ENCODE measurements at regions not wholly inside any gene's neighbourhood (a gene's known extent, or its start where the extent isn't known, plus 50 kb on each side); places are given as distances from the start of the nearest gene placed in this dataset.

DNA sequence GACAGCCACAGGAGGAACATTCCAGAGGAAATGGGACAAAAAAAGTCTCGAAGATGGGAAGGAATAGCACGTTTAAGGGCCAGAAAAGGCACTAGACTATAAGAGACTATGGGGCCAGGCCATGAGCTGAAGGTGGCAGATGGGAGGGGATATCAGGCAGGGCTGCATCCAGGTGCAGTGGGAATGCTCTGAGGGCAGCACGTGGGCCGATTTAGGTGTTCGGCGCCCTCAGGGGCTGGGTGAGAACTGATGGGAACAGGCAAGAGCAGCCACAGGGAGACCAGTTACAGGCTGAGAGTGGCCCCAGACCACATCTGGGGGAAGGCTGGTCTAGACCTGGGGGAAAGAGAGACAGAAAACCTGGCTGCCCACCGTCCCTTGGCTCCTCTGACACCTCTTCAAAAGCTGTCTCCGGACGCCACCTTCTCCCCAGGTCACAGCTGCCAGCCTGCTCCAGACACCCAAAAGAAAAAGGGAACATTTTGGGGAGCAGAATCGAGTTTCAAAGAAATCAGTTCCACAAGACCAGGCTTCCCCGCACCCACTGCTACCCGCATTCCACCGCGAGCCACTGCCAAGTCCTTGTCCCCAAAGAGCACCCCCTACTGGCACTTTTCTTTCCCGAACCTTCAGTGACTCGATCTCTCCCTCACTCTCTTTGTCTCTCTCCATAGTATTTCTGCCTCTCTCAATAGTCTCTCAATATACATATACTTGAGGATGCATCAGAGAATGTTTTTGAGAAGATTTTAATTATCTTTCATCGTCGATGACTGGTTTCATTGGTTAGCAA lies 190.1 kb upstream of the AGAP1 start:
- no peak for DNase-seq (ENCODE audit: low spot score)

DNA sequence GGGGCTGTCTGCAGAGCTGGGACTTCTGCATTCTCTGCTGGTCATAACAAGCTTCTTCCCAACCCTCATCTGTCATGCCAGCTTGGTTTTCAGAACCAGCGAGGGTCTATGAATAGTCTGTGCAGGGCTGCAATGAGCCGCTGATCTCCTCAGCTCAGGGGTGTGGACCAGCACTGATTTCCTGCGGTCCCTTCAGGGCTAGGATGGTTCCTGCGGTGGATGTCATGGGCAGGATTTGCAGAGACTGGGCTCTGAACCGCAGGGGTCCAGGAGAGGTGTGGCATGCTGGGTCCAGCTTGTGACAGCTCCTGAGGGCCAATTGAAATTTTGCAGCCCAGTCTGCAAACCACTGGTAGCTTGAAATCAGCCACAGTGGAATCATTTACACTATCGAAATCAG lies 188.2 kb upstream of the AGAP1 start:
- DNase-seq (ENCODE audit: low spot score), result no peak

DNA sequence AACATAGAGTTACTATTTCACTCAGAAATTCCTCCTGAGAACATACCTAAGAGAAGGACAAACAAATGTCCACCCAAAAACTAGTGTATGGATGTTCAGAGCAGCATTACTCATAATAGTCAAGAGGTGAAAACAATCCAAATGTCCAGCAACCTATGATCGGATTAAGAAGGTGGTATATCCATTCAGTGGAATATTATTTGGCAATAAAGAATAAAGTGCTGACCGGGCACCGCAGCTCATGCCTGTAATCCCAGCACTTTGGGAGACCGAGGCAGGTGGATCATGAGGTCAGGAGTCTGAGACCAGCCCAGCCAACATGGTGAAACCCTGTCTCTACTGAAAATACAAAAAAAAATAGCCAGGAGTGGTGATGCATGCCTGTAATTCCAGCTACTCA lies 182.8 kb upstream of the AGAP1 start:
- DNase-seq (ENCODE audit: low spot score), result no peak

DNA sequence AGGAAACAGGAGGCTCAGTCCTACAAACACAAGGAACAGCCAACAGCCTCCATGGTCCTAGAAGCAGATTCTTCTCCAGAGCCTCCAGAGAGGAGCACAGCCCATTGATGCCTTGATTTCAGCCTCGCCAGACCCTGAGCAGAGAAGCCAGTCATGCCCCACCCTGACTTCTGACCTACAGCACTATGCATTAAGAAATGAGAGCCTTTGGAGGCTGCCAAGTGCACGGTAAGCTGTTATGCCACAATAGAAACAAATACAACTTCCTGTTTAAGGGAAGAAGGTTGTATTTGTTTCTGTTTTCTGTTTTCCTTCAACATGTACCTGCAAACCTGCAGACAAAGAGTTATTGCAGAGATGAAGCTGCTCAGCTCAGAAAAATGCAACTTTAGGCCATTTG lies 181.3 kb upstream of the AGAP1 start:
- no peak for DNase-seq (ENCODE audit: low spot score)

DNA sequence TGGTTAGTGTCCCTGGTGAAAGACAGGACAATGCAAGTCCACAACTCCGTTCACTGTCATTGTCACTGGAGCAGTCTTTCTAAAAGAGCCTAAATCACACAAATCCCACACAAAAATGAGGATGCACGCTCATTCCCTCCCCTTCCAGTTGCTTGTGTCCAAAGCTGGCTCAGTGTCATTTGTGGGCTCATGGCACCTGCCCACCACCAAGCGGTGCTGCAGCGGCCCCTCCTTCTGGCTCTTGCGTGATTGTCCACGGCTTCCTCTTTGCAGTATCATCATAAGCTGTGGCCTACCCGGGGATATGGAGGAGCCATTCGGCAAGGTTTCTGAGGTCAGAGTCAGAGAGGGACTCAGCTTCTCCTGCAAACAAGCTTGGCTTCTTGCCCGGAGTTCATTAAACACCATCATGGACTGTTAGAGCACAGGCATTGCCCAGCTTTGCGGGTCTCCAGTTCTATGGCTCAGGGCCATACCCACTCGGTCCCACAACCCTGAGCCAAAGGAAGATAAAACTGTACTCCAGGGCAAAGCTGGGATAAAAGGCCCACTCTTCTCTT lies 179.4 kb upstream of the AGAP1 start:
- no peak for DNase-seq (ENCODE audit: low spot score)

DNA sequence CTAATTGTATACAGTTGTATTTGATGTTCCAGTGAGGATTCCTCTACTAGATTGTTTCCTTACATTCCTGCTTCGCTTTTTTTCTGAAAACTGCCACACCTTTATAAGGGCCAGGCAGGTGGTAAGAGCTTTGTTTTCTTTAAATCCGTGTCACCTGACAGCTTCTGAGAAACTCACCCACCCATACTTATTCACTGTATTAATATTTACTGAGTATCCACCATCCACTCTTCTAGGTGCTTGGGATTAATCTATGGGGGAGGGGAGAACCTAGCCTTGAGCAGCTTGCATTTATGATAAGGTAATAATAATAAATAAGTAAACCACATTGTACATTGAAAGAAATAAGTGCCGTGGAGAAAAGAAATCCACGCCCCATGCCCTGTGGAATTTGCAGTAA lies 174.7 kb upstream of the AGAP1 start:
- no peak for DNase-seq (ENCODE audit: low spot score)

DNA sequence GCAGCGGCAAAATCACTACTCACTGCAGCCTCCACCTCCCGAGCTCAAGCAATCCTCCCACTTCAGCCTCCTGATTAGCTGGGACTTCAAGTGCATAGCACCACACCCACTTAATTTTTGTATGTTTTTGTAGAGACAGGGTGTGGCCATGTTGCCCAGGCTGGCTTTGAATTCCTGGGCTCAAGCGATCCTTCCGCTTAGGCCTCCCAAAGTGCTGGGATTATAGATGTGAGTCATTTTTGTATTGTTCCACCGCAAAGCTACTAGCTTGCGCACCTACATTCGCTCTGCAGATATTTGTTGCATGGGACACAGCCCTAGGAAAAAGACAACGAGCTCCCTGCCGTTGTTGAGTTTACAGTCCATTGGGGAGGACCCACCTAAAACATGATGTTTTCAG lies 173.5 kb upstream of the AGAP1 start:
- no peak for DNase-seq (ENCODE audit: low spot score)

DNA sequence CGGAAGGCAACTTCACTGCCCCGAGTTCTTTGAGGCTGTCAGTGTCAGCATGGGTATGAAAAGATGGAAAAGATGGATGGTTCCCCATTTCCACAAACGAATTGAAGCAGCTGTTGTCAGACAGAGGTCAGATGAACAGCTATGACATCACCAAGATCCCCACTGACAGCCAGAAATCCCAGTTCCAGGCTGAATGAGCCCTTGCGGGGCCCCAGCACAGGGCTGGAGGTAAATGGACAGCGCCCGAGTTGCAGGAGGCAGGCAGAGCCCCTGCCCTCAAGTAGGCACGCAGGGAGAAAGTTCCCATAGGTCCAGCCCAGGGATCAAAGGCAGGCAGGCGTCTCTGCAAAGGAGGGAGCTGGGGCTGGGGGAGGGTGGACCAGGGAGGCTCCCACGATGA lies 169.5 kb upstream of the AGAP1 start:
- no peak for DNase-seq (ENCODE audit: low spot score)

DNA sequence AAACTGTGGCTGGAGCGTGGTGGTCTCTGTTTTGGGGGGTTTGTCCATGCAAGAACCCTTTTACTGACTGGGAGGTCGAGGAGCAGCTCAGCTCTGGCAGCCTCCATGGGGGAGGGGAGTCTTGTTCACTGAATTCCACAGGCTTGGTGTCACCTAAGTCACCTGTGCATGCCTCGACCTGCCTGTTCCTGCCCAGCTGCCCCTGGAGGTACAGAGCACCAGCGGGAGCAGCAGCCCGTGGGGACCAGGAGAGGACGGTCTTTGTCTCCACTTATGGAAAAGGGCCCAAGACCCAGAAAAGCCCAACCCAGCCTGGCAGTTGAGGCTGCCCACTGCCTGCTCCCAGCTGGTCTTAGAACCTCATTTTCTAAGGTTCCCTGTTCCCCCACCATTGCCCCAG lies 168.7 kb upstream of the AGAP1 start:
- no peak for DNase-seq (ENCODE audit: low spot score)

DNA sequence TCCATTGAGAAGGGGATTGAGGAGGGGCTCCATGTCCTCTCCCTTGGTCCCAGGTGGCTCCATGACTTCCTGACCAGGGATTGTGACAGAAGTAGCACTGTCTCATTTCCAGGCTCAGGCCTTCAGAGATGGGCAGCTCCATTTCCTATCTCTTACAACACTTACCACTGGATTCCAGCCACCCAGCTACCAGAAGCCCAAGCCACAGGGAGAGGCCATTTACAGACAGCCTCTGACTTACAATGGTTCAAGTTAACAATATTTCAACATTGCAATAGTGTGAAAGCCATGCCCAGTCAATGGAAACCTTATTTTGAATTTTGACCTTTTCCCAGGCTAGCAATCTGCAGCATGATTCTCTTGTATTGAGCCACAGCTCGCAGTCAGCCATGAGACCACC lies 164.9 kb upstream of the AGAP1 start:
- no peak for DNase-seq (ENCODE audit: low spot score)

DNA sequence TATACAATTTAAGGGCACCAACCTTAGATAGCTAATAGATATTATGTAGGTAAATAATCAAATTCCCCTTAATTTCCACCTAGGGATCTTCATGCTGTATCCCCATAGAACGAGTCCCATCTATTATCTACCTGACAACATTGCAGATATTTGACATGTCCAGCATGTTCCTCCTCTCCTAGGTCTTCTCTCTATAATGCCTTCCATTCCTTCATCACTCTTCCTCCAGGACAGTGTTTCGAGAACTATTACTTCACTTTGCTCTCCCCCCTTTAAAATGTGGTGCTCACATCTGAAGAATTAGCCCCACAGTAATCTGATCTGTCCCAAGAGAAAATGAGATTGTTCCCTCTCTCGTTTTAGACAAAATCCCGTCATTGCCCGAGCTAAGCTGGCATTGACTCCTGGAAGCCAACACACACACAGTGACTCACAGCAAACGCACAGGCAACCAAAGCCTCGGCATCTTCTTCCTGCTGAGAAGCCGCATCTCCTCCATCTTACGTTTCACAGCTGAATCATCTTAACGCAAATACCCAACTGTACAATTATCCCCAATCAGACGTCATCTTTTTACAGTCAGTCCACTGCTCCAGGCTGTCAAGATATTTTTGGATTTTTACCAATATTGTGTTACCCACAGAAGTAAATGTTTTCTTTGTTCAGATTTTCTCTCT lies 162.9 kb upstream of the AGAP1 start:
- no peak for DNase-seq (ENCODE audit: low spot score)

DNA sequence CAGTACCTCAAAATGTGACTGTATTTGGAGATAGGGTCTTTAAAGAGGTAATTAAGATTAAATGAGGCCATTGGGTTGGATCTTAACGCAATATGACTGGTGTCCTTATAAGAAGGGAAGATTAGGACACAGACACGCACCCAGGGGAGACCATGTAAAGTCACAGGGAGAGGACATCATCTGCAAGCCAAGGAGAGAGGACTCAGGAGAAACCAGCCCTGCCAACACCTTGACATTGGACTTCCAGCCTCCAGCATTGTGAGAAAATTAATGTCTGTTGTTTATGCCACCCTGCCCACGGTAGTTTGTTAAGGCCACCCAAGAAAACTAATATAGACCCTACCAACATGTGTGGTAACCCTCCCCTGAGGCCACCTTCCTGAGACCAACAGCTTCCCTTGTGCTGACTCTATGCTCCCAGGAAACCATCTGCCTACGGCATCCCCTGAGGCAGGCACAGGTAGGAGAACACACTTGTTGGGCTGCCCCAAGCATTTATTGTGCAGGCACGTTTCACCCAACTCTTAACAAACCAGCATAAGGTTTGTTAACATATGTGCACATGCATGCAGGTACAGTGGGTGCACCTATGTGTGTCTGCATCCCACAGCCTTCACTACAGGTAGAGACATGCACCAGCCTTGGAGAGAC lies 161.5 kb upstream of the AGAP1 start:
- DNase-seq (ENCODE audit: low spot score), result no peak

DNA sequence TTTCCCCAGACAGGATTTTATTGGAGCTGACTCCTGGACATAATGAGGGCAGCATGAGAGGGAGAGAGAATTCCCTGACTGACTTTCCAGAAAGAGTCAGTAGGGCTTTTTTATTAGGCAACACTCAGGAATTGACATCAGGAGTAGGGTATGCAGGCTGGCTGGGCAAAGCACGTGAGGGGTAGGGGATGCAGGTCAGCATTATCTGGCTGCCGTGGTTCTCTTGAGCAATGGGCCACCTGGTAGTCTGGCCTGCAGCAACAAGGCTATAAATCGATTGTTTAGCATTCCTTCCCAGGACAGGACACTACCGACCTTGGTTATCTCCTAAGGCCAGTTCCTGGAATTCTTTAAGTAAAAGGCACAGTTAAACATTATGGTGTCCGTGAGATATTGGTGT lies 160.8 kb upstream of the AGAP1 start:
- DNase-seq (ENCODE audit: low spot score), result no peak

DNA sequence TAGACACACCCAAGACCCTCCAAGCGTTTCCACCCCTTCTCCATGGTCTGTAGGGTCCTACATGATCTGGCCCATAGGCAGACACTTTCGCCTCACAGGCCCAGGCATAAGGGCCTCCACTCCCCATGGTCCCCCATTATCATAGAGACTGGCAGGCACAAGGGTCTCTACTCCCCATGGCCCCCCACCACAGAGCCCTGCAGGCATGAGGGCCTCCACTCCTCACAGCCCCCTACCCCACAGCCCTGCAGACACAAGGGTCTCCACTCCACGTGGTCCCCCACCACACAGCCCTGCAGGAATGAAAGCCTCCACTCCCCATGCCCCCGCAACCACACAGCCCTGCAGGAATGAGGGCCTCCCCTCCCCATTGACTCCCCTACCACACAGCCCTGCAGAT lies 159.7 kb upstream of the AGAP1 start:
- DNase-seq (ENCODE audit: low spot score), result no peak

DNA sequence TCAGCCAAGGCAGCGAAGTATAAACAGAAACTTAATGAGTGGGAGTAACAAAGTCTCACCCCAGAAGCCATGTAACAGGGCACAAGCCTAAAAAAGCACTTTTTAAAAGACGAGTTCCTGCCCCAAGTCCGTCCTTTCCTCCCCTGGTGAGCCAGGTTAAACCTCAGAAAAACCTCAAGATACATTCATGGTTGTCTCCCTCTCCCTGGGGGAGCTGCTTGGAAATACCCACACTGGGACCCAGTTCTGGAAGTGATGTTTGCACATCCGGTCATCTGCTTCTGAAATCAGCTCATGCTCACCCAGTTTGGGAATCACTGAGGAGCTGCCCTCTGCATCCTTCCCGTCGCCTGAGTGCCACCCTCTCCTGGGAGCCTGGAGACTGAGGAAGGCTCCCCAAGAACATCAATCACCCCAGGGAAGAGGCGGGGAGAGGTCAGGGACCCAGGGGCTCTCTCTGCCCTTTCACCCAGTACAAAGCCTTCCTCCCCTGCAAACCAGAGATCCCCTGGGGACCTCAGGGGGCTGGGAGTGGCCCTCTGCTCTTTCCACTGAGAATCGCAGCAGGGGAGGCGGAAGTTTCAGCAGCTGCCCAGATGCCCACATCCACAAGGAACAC lies 150.6 kb upstream of the AGAP1 start:
- no peak for DNase-seq (ENCODE audit: low spot score)

DNA sequence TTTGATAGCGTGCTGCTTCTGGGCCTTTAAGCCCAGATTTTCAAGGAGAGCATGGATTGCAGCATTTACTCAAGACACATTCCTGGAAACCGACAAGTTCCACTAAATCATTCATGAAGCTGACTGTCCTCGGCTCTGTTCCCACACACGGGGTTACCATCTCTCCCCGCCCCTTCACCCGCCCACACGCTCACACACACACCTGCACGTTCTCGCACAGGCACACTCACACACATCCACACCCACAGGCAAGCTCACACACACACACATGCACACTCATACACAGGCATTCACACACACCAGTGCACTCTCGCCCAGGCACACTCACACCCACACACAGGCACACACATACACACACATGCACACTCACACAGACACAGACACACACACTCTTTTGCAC lies 150.0 kb upstream of the AGAP1 start:
- no peak for DNase-seq (ENCODE audit: low spot score)

DNA sequence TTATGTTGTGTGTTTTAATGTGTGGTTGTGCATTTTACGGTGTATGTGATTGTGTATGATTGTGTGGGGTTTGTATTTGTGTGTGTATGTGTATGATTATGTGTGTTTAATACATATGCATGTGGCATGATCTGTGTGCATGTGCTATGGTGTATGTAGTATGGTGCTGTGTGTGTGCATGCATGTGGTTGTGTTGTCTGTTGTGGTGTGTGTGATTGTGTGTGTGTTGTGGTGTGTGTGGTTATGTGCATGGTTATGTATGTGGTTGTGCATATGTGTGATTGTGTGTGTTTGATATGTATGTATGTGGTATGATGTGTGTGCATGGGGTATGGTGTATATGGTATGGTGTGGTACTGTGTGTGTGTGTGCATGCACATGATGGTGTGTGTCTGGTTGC lies 148.1 kb upstream of the AGAP1 start:
- DNase-seq (ENCODE audit: low spot score), result no peak

DNA sequence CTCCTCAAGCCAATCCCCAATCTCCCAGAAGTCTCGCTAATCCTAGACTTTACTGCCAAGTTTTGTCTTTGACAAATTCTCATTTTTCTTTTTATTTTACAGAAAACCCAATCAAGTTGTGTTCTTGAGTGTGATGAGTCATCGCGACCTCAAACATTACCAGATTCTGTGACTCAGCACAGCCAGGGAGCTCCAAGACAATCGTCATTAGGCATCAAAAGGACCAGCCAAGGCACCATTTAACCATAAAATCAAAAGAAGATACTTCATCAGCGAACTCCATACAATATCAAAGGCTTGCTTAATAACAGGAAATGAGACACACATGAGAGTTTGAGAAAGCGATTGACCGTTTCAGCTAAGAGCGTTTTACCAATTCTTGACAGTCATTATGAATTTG lies 146.2 kb upstream of the AGAP1 start:
- DNase-seq (ENCODE audit: low spot score), result no peak

DNA sequence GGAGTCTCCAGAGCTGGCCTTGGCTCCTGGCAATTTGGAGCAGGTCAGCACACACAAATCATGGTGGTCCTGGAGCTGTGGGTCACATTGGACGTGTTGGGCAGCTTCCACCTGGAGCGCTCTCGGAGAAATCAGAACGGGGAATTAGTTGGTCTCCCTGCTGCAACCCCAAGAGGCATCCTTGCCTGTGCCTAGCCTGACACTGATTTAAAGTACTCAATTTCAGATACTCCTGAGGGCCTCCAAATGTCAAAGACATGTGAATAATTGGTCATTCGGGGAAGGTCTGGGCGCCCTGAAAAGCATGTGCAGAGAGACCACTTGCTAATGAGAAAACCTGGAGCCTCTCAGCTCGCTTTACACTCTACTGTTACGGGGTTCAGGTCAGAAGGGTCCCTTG lies 145.5 kb upstream of the AGAP1 start:
- DNase-seq (ENCODE audit: low spot score), result no peak

DNA sequence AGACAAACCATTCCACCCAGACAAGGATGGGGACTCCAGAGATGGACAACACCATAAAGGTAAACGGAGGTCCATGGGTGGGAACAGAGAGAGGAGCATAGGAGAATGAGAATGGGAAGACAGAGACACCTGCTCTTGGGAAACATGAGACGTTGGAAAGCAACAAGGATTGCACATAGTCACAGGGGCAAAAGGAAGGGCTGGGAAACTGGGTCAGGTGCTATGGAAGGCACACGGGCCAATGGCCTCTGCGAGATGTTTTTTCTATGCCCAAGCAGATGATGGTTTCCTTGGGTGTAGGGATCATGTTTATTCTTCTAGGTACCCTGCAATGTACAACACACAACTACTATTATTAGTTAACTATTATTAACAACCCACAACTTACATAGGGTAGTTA lies 143.6 kb upstream of the AGAP1 start:
- DNase-seq (ENCODE audit: low spot score), result no peak

DNA sequence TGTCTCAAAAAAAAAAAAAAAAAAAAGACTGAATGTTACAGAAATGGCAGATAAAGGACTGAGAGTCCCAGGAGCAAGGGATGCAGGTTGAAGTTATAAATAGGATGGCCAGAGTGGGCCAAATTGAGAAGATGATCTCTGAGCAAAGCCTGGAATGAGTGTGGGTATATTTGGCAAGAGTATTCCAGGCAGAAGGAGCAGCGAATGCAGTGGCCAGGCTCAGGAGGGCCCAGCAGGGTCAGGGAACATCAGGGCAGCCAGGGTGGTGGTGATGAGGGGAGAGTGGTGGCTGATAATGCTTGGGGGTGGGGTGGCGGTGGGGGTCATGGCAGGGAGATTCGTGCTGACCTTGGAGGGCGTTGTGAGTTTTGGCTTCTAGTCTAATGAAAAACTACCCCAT lies 141.3 kb upstream of the AGAP1 start:
- DNase-seq (ENCODE audit: low spot score), result no peak

DNA sequence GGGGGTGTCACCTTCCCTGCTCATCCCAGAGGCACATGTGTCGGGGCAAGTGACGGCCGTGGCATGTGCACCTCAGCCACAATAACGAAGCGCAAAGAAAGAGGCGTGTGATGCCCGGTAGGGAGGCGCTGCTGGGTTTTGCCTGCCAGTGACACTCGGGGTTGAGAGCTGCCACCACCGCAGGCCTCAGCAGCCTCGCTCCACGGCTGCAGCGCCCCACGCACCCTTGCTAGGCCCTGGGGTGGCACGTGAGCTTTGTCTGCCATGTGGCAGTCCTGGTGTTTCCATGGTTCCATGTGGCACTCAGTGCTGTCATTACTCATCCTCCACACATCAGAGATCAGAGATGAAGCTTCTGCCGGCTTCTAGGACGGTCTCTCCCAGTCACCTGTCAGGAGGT lies 136.0 kb upstream of the AGAP1 start:
- no peak for DNase-seq (ENCODE audit: low spot score)

DNA sequence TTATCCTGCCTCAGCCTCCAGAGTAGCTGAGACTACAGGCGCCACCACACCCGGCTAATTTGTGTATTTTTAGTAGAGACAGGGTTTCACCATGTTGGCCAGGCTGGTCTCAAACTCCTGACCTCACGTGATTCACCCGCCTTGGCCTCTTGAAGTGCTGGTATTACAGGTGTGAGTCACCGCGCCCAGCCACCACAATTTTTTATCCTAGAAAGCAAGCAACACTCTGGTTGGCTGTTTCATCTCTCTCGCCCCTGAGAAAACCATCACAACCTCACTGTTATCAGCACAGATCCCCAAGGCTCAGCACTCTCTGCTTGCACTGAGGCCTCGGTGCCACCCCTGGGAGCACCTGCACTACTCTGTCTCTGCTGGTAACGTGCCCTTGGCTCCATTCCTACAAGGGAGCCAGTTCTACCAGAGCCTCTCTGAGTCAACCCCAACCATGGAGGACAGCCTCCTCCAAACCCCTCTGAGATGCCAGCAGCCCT lies 134.8 kb upstream of the AGAP1 start:
- no peak for DNase-seq (ENCODE audit: low spot score)

All from activated CD4-positive, alpha-beta T cell treated with anti-CD3 and anti-CD28 coated beads, Interleukin-2, Interleukin-4, amounts not matched to agents 100 ng/mL and 50 ng/mL, durations not matched to agents 16 hours and 8 hours (primary cell).